ENCODE measurements at regions not wholly inside any gene's neighbourhood (a gene's known extent, or its start where the extent isn't known, plus 50 kb on each side); places are given as distances from the start of the nearest gene placed in this dataset.

GRCh38 chr5:1673042-1673677, 126.5 kb downstream of the MRPL36 start:
- Histone ChIP-seq H3K9ac (ENCODE audit: low read depth, low read length) (no peak overlapping the region), H3K27me3 (ENCODE audit: control insufficient read depth, insufficient read depth, low read length) (peaks cover 60% of the 10 kb centered on the region), H3K4me3 (ENCODE audit: low read length) (no peak overlapping the region), H3K4me2 (ENCODE audit: low read length) (no peak overlapping the region), H3K9me3 (replicated peaks; ENCODE audit: low read length) (no peaks in the 10 kb centered on the region), H3K36me3 (ENCODE audit: insufficient read depth, low read length) (no peaks in the 10 kb centered on the region), H3K4me1 (ENCODE audit: control insufficient read depth, insufficient read depth, low read length) (no peaks in the 10 kb centered on the region)

GRCh38 chr5:1672396-1672795, 127.2 kb downstream of the MRPL36 start:
- H3K36me3 ChIP-seq (ENCODE audit: insufficient read depth, low read length), result no peaks in the 10 kb centered on the region
- H3K4me2 ChIP-seq (ENCODE audit: low read length), result no peak overlapping the region
- no peak overlapping the region for H3K4me3 ChIP-seq (ENCODE audit: low read length)
- H3K9ac ChIP-seq (ENCODE audit: low read depth, low read length), result no peak overlapping the region
- peaks cover 67% of the 10 kb centered on the region for H3K27me3 ChIP-seq (ENCODE audit: control insufficient read depth, insufficient read depth, low read length)
- no peaks in the 10 kb centered on the region for H3K9me3 ChIP-seq (replicated peaks; ENCODE audit: low read length)
- H3K4me1 ChIP-seq (ENCODE audit: control insufficient read depth, insufficient read depth, low read length), result no peaks in the 10 kb centered on the region

GRCh38 chr5:1671351-1671750, 128.3 kb downstream of the MRPL36 start:
- H3K27me3 ChIP-seq (ENCODE audit: control insufficient read depth, insufficient read depth, low read length), result peaks cover 65% of the 10 kb centered on the region
- H3K4me3 ChIP-seq (ENCODE audit: low read length), result no peak overlapping the region
- no peak overlapping the region for H3K4me2 ChIP-seq (ENCODE audit: low read length)

GRCh38 chr5:1670351-1670750, 129.3 kb downstream of the MRPL36 start:
- no peaks in the 10 kb centered on the region for H3K36me3 ChIP-seq (ENCODE audit: insufficient read depth, low read length)

More at GRCh38 chr5:1671351-1671750, 128.3 kb downstream of the MRPL36 start:
- H3K36me3 ChIP-seq (ENCODE audit: insufficient read depth, low read length), result no peaks in the 10 kb centered on the region
- no peaks in the 10 kb centered on the region for H3K9me3 ChIP-seq (replicated peaks; ENCODE audit: low read length)
- H3K4me1 ChIP-seq (ENCODE audit: control insufficient read depth, insufficient read depth, low read length), result no peaks in the 10 kb centered on the region
- no peak overlapping the region for H3K9ac ChIP-seq (ENCODE audit: low read depth, low read length)

GRCh38 chr5:1669276-1670155, 130.1 kb downstream of the MRPL36 start:
- H3K9ac ChIP-seq (ENCODE audit: low read depth, low read length), result no peak overlapping the region
- no peaks in the 10 kb centered on the region for H3K4me1 ChIP-seq (ENCODE audit: control insufficient read depth, insufficient read depth, low read length)
- no peak overlapping the region for H3K4me2 ChIP-seq (ENCODE audit: low read length)
- no peak overlapping the region for H3K4me3 ChIP-seq (ENCODE audit: low read length)
- peaks cover 69% of the 10 kb centered on the region for H3K27me3 ChIP-seq (ENCODE audit: control insufficient read depth, insufficient read depth, low read length)
- no peaks in the 10 kb centered on the region for H3K36me3 ChIP-seq (ENCODE audit: insufficient read depth, low read length)
- no peaks in the 10 kb centered on the region for H3K9me3 ChIP-seq (replicated peaks; ENCODE audit: low read length)

More at GRCh38 chr5:1670351-1670750, 129.3 kb downstream of the MRPL36 start:
- Histone ChIP-seq H3K9ac (ENCODE audit: low read depth, low read length) (no peak overlapping the region), H3K4me3 (ENCODE audit: low read length) (no peak overlapping the region), H3K9me3 (replicated peaks; ENCODE audit: low read length) (no peaks in the 10 kb centered on the region), H3K27me3 (ENCODE audit: control insufficient read depth, insufficient read depth, low read length) (peaks cover 71% of the 10 kb centered on the region), H3K4me1 (ENCODE audit: control insufficient read depth, insufficient read depth, low read length) (no peaks in the 10 kb centered on the region), H3K4me2 (ENCODE audit: low read length) (no peak overlapping the region)

GRCh38 chr5:1668141-1668721, 131.4 kb downstream of the MRPL36 start:
- Histone ChIP-seq H3K4me1 (ENCODE audit: control insufficient read depth, insufficient read depth, low read length) (no peaks in the 10 kb centered on the region), H3K27me3 (ENCODE audit: control insufficient read depth, insufficient read depth, low read length) (peaks cover 68% of the 10 kb centered on the region), H3K4me3 (ENCODE audit: low read length) (no peak overlapping the region), H3K9ac (ENCODE audit: low read depth, low read length) (no peak overlapping the region), H3K9me3 (replicated peaks; ENCODE audit: low read length) (no peaks in the 10 kb centered on the region), H3K4me2 (ENCODE audit: low read length) (no peak overlapping the region), H3K36me3 (ENCODE audit: insufficient read depth, low read length) (no peaks in the 10 kb centered on the region)

GRCh38 chr5:1667648-1668140, 131.9 kb downstream of the MRPL36 start:
- Histone ChIP-seq H3K4me3 (ENCODE audit: low read length) (no peak overlapping the region), H3K4me1 (ENCODE audit: control insufficient read depth, insufficient read depth, low read length) (no peaks in the 10 kb centered on the region), H3K4me2 (ENCODE audit: low read length) (no peak overlapping the region), H3K36me3 (ENCODE audit: insufficient read depth, low read length) (no peaks in the 10 kb centered on the region), H3K9ac (ENCODE audit: low read depth, low read length) (no peak overlapping the region), H3K27me3 (ENCODE audit: control insufficient read depth, insufficient read depth, low read length) (peaks cover 65% of the 10 kb centered on the region), H3K9me3 (replicated peaks; ENCODE audit: low read length) (no peaks in the 10 kb centered on the region)

- no peaks in the 10 kb centered on the region for H3K4me1 ChIP-seq (ENCODE audit: control insufficient read depth, insufficient read depth, low read length)
- no peak overlapping the region for H3K4me3 ChIP-seq (ENCODE audit: low read length)
- H3K27me3 ChIP-seq (ENCODE audit: control insufficient read depth, insufficient read depth, low read length), result peaks cover 68% of the 10 kb centered on the region
- H3K9me3 ChIP-seq (replicated peaks; ENCODE audit: low read length), result no peaks in the 10 kb centered on the region
- no peak overlapping the region for H3K9ac ChIP-seq (ENCODE audit: low read depth, low read length)
- H3K36me3 ChIP-seq (ENCODE audit: insufficient read depth, low read length), result no peaks in the 10 kb centered on the region
- no peak overlapping the region for H3K4me2 ChIP-seq (ENCODE audit: low read length)
These were observed 132.6 kb downstream of the MRPL36 start for GRCh38 chr5:1666812-1667588.

- Histone ChIP-seq H3K9me3 (replicated peaks; ENCODE audit: low read length) (no peaks in the 10 kb centered on the region), H3K4me2 (ENCODE audit: low read length) (no peak overlapping the region), H3K4me3 (ENCODE audit: low read length) (no peak overlapping the region), H3K27me3 (ENCODE audit: control insufficient read depth, insufficient read depth, low read length) (peaks cover 69% of the 10 kb centered on the region), H3K4me1 (ENCODE audit: control insufficient read depth, insufficient read depth, low read length) (no peaks in the 10 kb centered on the region), H3K9ac (ENCODE audit: low read depth, low read length) (no peak overlapping the region), H3K36me3 (ENCODE audit: insufficient read depth, low read length) (no peaks in the 10 kb centered on the region)
These were observed 133.4 kb downstream of the MRPL36 start for GRCh38 chr5:1666221-1666620.

- Histone ChIP-seq H3K4me1 (ENCODE audit: control insufficient read depth, insufficient read depth, low read length) (no peaks in the 10 kb centered on the region), H3K27me3 (ENCODE audit: control insufficient read depth, insufficient read depth, low read length) (peaks cover 70% of the 10 kb centered on the region), H3K4me2 (ENCODE audit: low read length) (no peak overlapping the region), H3K9ac (ENCODE audit: low read depth, low read length) (no peak overlapping the region), H3K4me3 (ENCODE audit: low read length) (no peak overlapping the region), H3K36me3 (ENCODE audit: insufficient read depth, low read length) (no peaks in the 10 kb centered on the region), H3K9me3 (replicated peaks; ENCODE audit: low read length) (no peaks in the 10 kb centered on the region)
These were observed 133.8 kb downstream of the MRPL36 start for GRCh38 chr5:1665803-1666202.

GRCh38 chr5:1665231-1665630, 134.4 kb downstream of the MRPL36 start:
- Histone ChIP-seq H3K36me3 (ENCODE audit: insufficient read depth, low read length) (no peaks in the 10 kb centered on the region), H3K4me2 (ENCODE audit: low read length) (no peak overlapping the region), H3K4me3 (ENCODE audit: low read length) (no peak overlapping the region), H3K4me1 (ENCODE audit: control insufficient read depth, insufficient read depth, low read length) (no peaks in the 10 kb centered on the region), H3K9me3 (replicated peaks; ENCODE audit: low read length) (no peaks in the 10 kb centered on the region), H3K9ac (ENCODE audit: low read depth, low read length) (no peak overlapping the region), H3K27me3 (ENCODE audit: control insufficient read depth, insufficient read depth, low read length) (peaks cover 75% of the 10 kb centered on the region)
